ENCODE measurements at regions not wholly inside any gene's neighbourhood (a gene's known extent, or its start where the extent isn't known, plus 50 kb on each side); places are given as distances from the start of the nearest gene placed in this dataset.

- ChIA-PET POLR2A (no interaction called here), RAD21 (ENCODE audit: low non-redundant PET in 1 of 2, low total read pairs in 2 of 2, uncharacterized antibody in 2 of 2, unreplicated experiment in 2 of 2) (no interaction called here), CTCF (no interaction called here)
- H3K9me3 ChIP-seq (ENCODE audit: control insufficient read depth in 1 of 2, insufficient read depth in 1 of 2, low read depth in 1 of 2, low read length in 2 of 2): no peaks in the 10 kb centered on the region
- no TSS peak for BruUV-seq (replicated peaks)
- no peaks in the 10 kb centered on the region; the same call in 1 of the 2 replicates for H3K9me2 ChIP-seq (ENCODE audit: insufficient read depth)
- ATAC-seq (no peak), DNase-seq (ENCODE audit: low read depth, low spot score) (no peak)
- no peak for TF ChIP-seq SRF (IDR thresholded peaks at IDR 0.05; ENCODE audit: low read depth)
- no peak for TF ChIP-seq ZNF274 (IDR thresholded peaks at IDR 0.05; ENCODE audit: low read depth, low read length)
- no peak for TF ChIP-seq POLR2A (IDR thresholded peaks at IDR 0.05; ENCODE audit: borderline replicate concordance, extremely low read depth, insufficient read depth, insufficient read length)
- no peak for TF ChIP-seq EZH2 (IDR thresholded peaks at IDR 0.05)
- no peak for TF ChIP-seq ZBTB33 (IDR thresholded peaks at IDR 0.05; ENCODE audit: extremely low read depth, insufficient replicate concordance, low read length)
- no peak for TF ChIP-seq CTCF (IDR thresholded peaks at IDR 0.05 in 2 of 3, conservative IDR thresholded peaks at IDR 0.05 in 1 of 3; ENCODE audit: borderline replicate concordance in 1 of 3, insufficient read depth in 1 of 3, low read depth in 2 of 3, low read length in 2 of 3)
- TF ChIP-seq TCF7L2 (IDR thresholded peaks at IDR 0.05; ENCODE audit: borderline replicate concordance, extremely low read depth, insufficient read depth, insufficient read length): no peak
- TF ChIP-seq SP1 (IDR thresholded peaks at IDR 0.05; ENCODE audit: low read depth): no peak
- no peak for TF ChIP-seq EZH2phosphoT487 (IDR thresholded peaks at IDR 0.05; ENCODE audit: borderline replicate concordance)
- H3K4me1 ChIP-seq (ENCODE audit: control insufficient read depth in 1 of 2, insufficient read depth in 2 of 2, low read length in 2 of 2): no peaks in the 10 kb centered on the region
- no peaks in the 10 kb centered on the region for H3K36me3 ChIP-seq (ENCODE audit: control insufficient read depth in 1 of 2, insufficient read depth in 2 of 2, low read length in 2 of 2)
- no peak overlapping the region for H3K9ac ChIP-seq (ENCODE audit: low read length)
- H3K27me3 ChIP-seq (ENCODE audit: insufficient read depth, low read length): no peaks in the 10 kb centered on the region
- no peak overlapping the region for H3K4me2 ChIP-seq (ENCODE audit: low read length)
- H2AFZ ChIP-seq (ENCODE audit: low read depth, low read length, poor library complexity, severe bottlenecking): no peak overlapping the region
- intact Hi-C loops (cut with micrococcal nuclease): no loop called here
- H3K27ac ChIP-seq (ENCODE audit: low read depth, low read length): no peak overlapping the region
- no peaks in the 10 kb centered on the region for H3K79me2 ChIP-seq (ENCODE audit: insufficient read depth, low read length)
- H3K4me3 ChIP-seq (replicated peaks in 1 of 2; ENCODE audit: low read depth in 1 of 2, low read length in 2 of 2): no peak overlapping the region
- H4K20me1 ChIP-seq (ENCODE audit: insufficient read depth): no peaks in the 10 kb centered on the region
Observed at GRCh38 chr6:48893048-48893447, 570.0 kb downstream of the MMUT start.
